ENCODE measurements at regions not wholly inside any gene's neighbourhood (a gene's known extent, or its start where the extent isn't known, plus 50 kb on each side); places are given as distances from the start of the nearest gene placed in this dataset.

DNA sequence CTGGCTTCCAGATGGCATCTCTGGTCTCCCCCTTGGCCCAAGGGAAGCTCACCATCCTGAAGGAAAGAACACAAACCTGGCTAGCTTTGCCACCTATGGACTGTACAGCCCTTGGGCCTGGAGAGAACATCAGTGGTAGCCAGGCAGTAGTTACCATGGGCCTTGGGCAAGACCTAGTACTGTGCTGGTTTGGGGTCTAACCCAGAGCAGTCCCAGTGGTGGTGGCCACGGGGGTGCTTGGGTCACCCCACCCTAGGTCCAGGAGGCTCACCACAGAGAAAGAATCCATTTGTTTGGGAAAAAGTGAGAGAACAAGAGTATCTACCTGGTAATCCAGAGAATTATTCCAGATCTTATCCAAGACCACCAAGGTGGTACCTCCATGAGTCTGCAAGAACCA is 290.7 kb upstream of the PPP1R2C start:
- TF ChIP-seq EZH2phosphoT487 (IDR thresholded peaks at IDR 0.05; ENCODE audit: low read length): no peak
- TF ChIP-seq, protein P1, sequence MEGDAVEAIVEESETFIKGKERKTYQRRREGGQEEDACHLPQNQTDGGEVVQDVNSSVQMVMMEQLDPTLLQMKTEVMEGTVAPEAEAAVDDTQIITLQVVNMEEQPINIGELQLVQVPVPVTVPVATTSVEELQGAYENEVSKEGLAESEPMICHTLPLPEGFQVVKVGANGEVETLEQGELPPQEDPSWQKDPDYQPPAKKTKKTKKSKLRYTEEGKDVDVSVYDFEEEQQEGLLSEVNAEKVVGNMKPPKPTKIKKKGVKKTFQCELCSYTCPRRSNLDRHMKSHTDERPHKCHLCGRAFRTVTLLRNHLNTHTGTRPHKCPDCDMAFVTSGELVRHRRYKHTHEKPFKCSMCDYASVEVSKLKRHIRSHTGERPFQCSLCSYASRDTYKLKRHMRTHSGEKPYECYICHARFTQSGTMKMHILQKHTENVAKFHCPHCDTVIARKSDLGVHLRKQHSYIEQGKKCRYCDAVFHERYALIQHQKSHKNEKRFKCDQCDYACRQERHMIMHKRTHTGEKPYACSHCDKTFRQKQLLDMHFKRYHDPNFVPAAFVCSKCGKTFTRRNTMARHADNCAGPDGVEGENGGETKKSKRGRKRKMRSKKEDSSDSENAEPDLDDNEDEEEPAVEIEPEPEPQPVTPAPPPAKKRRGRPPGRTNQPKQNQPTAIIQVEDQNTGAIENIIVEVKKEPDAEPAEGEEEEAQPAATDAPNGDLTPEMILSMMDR (IDR thresholded peaks at IDR 0.05; ENCODE audit: low read length): no peak
